ENCODE measurements at regions not wholly inside any gene's neighbourhood (a gene's known extent, or its start where the extent isn't known, plus 50 kb on each side); places are given as distances from the start of the nearest gene placed in this dataset.

GRCh38 chr16:13558752-13559151, 361.2 kb upstream of the ERCC4 start:
- H2AFZ ChIP-seq (ENCODE audit: low read depth, low read length): no peak overlapping the region
- H3K79me2 ChIP-seq (ENCODE audit: control insufficient read depth, insufficient read depth, low read length): no peaks in the 10 kb centered on the region
- H3K4me1 ChIP-seq (ENCODE audit: control insufficient read depth, extremely low read depth, insufficient read depth, low read length): no peaks in the 10 kb centered on the region
- FAIRE-seq: no peak
- H3K9me3 ChIP-seq (replicated peaks; ENCODE audit: control insufficient read depth, insufficient read depth, low read length): no peaks in the 10 kb centered on the region
- H3K4me3 ChIP-seq (replicated peaks in 1 of 3; ENCODE audit: insufficient read depth in 1 of 3, low read depth in 1 of 3, low read length in 3 of 3): no peak overlapping the region
- no peaks in the 10 kb centered on the region for H3K36me3 ChIP-seq (ENCODE audit: control insufficient read depth in 2 of 2, extremely low read depth in 1 of 2, insufficient read depth in 2 of 2, low read length in 2 of 2)
- no peaks in the 10 kb centered on the region for H3K9me1 ChIP-seq (replicated peaks; ENCODE audit: control insufficient read depth, extremely low read depth, insufficient read depth, low read length)
- no peak overlapping the region for H3K9ac ChIP-seq (replicated peaks; ENCODE audit: extremely low read depth, insufficient read depth, low read length)
- POLR2A ChIA-PET: no interaction called here
- no peaks in the 10 kb centered on the region for H3K27me3 ChIP-seq (ENCODE audit: control insufficient read depth in 2 of 2, insufficient read depth in 2 of 2, low read length in 2 of 2)
- no peak overlapping the region for H3K27ac ChIP-seq (ENCODE audit: insufficient read depth, low read depth, low read length)
- dilution Hi-C loops (cut with MboI; ENCODE audit: extremely low pct_ligation_motif_present, low sequenced_read_pairs): no loop called here
- TF ChIP-seq POLR2A (IDR thresholded peaks at IDR 0.05; ENCODE audit: low read depth, low read length) (no peak), MAX (IDR thresholded peaks at IDR 0.05; ENCODE audit: insufficient read depth, insufficient read length) (no peak), FOS (IDR thresholded peaks at IDR 0.05; ENCODE audit: borderline replicate concordance, insufficient read depth, low read length) (no peak), JUN (IDR thresholded peaks at IDR 0.05; ENCODE audit: borderline replicate concordance, insufficient read depth, insufficient read length, low read depth) (no peak), EZH2 (IDR thresholded peaks at IDR 0.05; ENCODE audit: borderline replicate concordance, low read depth, low read length, severe bottlenecking) (no peak), GATA2 (IDR thresholded peaks at IDR 0.05; ENCODE audit: insufficient read depth, insufficient read length, low read depth, low read length) (no peak)
- no peak overlapping the region for H3K4me2 ChIP-seq (ENCODE audit: insufficient read depth, low read length)
- intact Hi-C loops (cut with micrococcal nuclease): no loop called here
- no peak for DNase-seq (ENCODE audit: low read depth, low spot score)
- BruUV-seq (replicated peaks): no TSS peak
- CTCF ChIA-PET: no interaction called here
- no peaks in the 10 kb centered on the region for H4K20me1 ChIP-seq (replicated peaks; ENCODE audit: control insufficient read depth, extremely low read depth, insufficient read depth, low read length)

DNA sequence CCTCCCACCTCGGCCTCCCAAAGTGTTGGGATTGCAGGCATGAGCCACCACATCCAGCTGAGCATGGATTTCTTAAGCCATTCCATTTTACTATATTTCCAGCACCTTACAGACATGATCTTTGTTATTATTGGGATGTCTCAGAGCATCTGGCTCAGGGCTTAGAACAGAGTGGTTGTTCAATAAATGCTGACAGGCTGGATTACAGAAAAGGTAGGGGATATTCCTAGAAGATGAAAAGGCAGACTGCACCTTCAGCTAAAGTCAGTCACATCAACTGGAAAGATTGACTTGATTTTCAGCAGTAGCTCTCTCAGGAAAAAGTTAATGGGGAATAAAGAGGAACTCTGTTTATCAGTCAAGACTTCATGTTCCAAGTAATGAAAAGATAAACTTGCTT, 360.3 kb upstream of the ERCC4 start:
- DNase-seq (ENCODE audit: low read depth, low spot score) (no peak), FAIRE-seq (no peak)
- Histone ChIP-seq H3K4me1 (ENCODE audit: control insufficient read depth, extremely low read depth, insufficient read depth, low read length) (no peaks in the 10 kb centered on the region), H2AFZ (ENCODE audit: low read depth, low read length) (no peak overlapping the region), H3K27me3 (ENCODE audit: control insufficient read depth in 2 of 2, insufficient read depth in 2 of 2, low read length in 2 of 2) (no peaks in the 10 kb centered on the region), H3K9me3 (replicated peaks; ENCODE audit: control insufficient read depth, insufficient read depth, low read length) (no peaks in the 10 kb centered on the region), H4K20me1 (replicated peaks; ENCODE audit: control insufficient read depth, extremely low read depth, insufficient read depth, low read length) (no peaks in the 10 kb centered on the region), H3K9ac (replicated peaks; ENCODE audit: extremely low read depth, insufficient read depth, low read length) (no peak overlapping the region), H3K27ac (ENCODE audit: insufficient read depth, low read depth, low read length) (no peak overlapping the region), H3K79me2 (ENCODE audit: control insufficient read depth, insufficient read depth, low read length) (no peaks in the 10 kb centered on the region), H3K4me3 (replicated peaks in 1 of 3; ENCODE audit: insufficient read depth in 1 of 3, low read depth in 1 of 3, low read length in 3 of 3) (no peak overlapping the region), H3K9me1 (replicated peaks; ENCODE audit: control insufficient read depth, extremely low read depth, insufficient read depth, low read length) (no peaks in the 10 kb centered on the region), H3K4me2 (ENCODE audit: insufficient read depth, low read length) (no peak overlapping the region), H3K36me3 (ENCODE audit: control insufficient read depth in 2 of 2, extremely low read depth in 1 of 2, insufficient read depth in 2 of 2, low read length in 2 of 2) (no peaks in the 10 kb centered on the region)
- TF ChIP-seq CTCF (IDR thresholded peaks at IDR 0.05; ENCODE audit: extremely low read depth in 1 of 2, insufficient read depth in 1 of 2, low read depth in 1 of 2, low read length in 2 of 2): no peak
- no peak for TF ChIP-seq MAX (IDR thresholded peaks at IDR 0.05; ENCODE audit: insufficient read depth, insufficient read length)
- TF ChIP-seq JUN (IDR thresholded peaks at IDR 0.05; ENCODE audit: borderline replicate concordance, insufficient read depth, insufficient read length, low read depth): no peak
- TF ChIP-seq GATA2 (IDR thresholded peaks at IDR 0.05; ENCODE audit: insufficient read depth, insufficient read length, low read depth, low read length): no peak
- no peak for TF ChIP-seq MYC (IDR thresholded peaks at IDR 0.05; ENCODE audit: low read depth, low read length)
- no peak for TF ChIP-seq POLR2AphosphoS5 (IDR thresholded peaks at IDR 0.05; ENCODE audit: insufficient read depth, low read depth, low read length)
- no peak for TF ChIP-seq POLR2A (IDR thresholded peaks at IDR 0.05; ENCODE audit: low read depth, low read length)
- no peak for TF ChIP-seq EZH2 (IDR thresholded peaks at IDR 0.05; ENCODE audit: borderline replicate concordance, low read depth, low read length, severe bottlenecking)
- TF ChIP-seq FOS (IDR thresholded peaks at IDR 0.05; ENCODE audit: borderline replicate concordance, insufficient read depth, low read length): no peak
- intact Hi-C loops (cut with micrococcal nuclease): no loop called here
- no TSS peak for BruUV-seq (replicated peaks)
- dilution Hi-C loops (cut with MboI; ENCODE audit: extremely low pct_ligation_motif_present, low sequenced_read_pairs): no loop called here
- ChIA-PET CTCF (interaction anchor here (0.6 kb wide), 1 partner anchor 591 kb away, joined by 3 read pairs; no protein-coding TSS in a partner anchor), POLR2A (no interaction called here)

Data from endothelial cell of umbilical vein (primary cell).